HEK293T (cell line): ENCODE measurements at regions not wholly inside any gene's neighbourhood (a gene's known extent, or its start where the extent isn't known, plus 50 kb on each side); places are given as distances from the start of the nearest gene placed in this dataset.

Experiments used
- CTCF ChIA-PET: fragments of 350-600 bp; formaldehyde crosslinking; extraction: SDS; loops from one replicate; lab custom pipeline; 2021; ENCODE audit warnings: antibody characterized with exemption, inconsistent platforms; lab: Yijun Ruan, JAX
- POLR2A ChIA-PET: fragments of 350-600 bp; formaldehyde crosslinking; extraction: SDS; loops from one replicate; lab custom pipeline; 2020; ENCODE audit warnings: antibody characterized with exemption, inconsistent platforms; lab: Yijun Ruan, JAX
- DNase-seq: peaks from one replicate; pipeline ENCODE4 v3.0.0; 2012; ENCODE audit warnings: mixed read lengths; ENCODE audit errors: extremely low spot score
- ARNT ChIP-seq: fragments of 450-650 bp; IDR thresholded peaks from 2 replicates; pipeline ENCODE4 v1.6.1; 2017; ENCODE audit warnings: mild to moderate bottlenecking
- BHLHE40 ChIP-seq: fragments of 450-650 bp; IDR thresholded peaks from 2 replicates; pipeline ENCODE4 v1.6.1; 2016; ENCODE audit warnings: mild to moderate bottlenecking, moderate library complexity, borderline replicate concordance
- CTBP1 ChIP-seq: fragments of 450-650 bp; IDR thresholded peaks from 2 replicates; pipeline ENCODE4 v1.6.1; 2016; ENCODE audit warnings: borderline replicate concordance
- ELF4 ChIP-seq: fragments of 450-650 bp; IDR thresholded peaks from 2 replicates; pipeline ENCODE4 v1.6.1; 2017; ENCODE audit warnings: antibody characterized with exemption
- FOXA1 ChIP-seq: fragments of 450-650 bp; IDR thresholded peaks from 2 replicates; pipeline ENCODE4 v1.6.1; 2016; ENCODE audit warnings: mild to moderate bottlenecking
- FOXK2 ChIP-seq: fragments of 450-650 bp; IDR thresholded peaks from 2 replicates; pipeline ENCODE4 v1.6.1; 2016; ENCODE audit warnings: mild to moderate bottlenecking
- FOXM1 ChIP-seq: fragments of 450-650 bp; IDR thresholded peaks from 2 replicates; pipeline ENCODE4 v1.6.1; 2017; ENCODE audit warnings: mild to moderate bottlenecking, borderline replicate concordance
- HDGF ChIP-seq: fragments of 450-650 bp; IDR thresholded peaks from 2 replicates; pipeline ENCODE4 v1.6.1; 2017; ENCODE audit warnings: antibody characterized with exemption, borderline replicate concordance
- L3MBTL2 ChIP-seq: fragments of 450-650 bp; conservative IDR thresholded peaks from 2 replicates; pipeline ENCODE4 v1.6.1; 2016; ENCODE audit warnings: mild to moderate bottlenecking
- LEF1 ChIP-seq: fragments of 450-650 bp; IDR thresholded peaks from 2 replicates; pipeline ENCODE4 v1.6.1; 2017; ENCODE audit warnings: mild to moderate bottlenecking, borderline replicate concordance
- NFRKB ChIP-seq: fragments of 450-650 bp; IDR thresholded peaks from 2 replicates; pipeline ENCODE4 v1.6.1; 2016; ENCODE audit warnings: mild to moderate bottlenecking, moderate library complexity
- SP1 ChIP-seq: fragments of 450-650 bp; IDR thresholded peaks from 2 replicates; pipeline ENCODE4 v1.6.1; 2017
- SUZ12 ChIP-seq: fragments of 450-650 bp; IDR thresholded peaks from 2 replicates; pipeline ENCODE4 v1.6.1; 2016; ENCODE audit warnings: mild to moderate bottlenecking
- TARDBP ChIP-seq: fragments of 450-650 bp; IDR thresholded peaks from 2 replicates; pipeline ENCODE4 v1.6.1; 2016
- ZNF384 ChIP-seq: fragments of 450-650 bp; IDR thresholded peaks from 2 replicates; pipeline ENCODE4 v1.6.1; 2016
- TF ChIP-seq, protein P1 (sequence below): fragments of 450-650 bp; IDR thresholded peaks from 2 replicates; pipeline ENCODE4 v1.6.1; 2016

DNA sequence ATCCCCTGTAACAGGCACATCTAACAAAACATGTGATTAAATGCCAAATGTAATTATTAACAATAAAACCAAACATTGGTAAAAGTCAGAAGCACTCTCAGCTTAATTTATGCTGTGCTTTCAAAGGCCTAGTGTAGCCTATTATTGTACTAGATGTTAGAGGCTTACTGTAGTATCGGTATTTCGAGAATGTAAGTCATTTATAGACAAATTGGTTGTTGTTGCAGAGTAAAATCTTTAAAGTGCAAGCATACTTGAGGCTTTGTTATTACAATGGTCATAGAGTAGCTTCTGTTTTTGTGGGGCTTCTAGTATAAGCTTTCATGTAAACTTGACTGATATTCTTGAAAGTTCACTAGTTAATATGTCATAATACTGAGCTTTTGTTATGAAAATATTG, 965.8 kb downstream of the PLA2G4A start:
- DNase-seq, result no peak
- CTCF ChIA-PET, result no interaction called here
- POLR2A ChIA-PET, result no interaction called here
- TF ChIP-seq TARDBP, result no peak
- TF ChIP-seq, protein P1, sequence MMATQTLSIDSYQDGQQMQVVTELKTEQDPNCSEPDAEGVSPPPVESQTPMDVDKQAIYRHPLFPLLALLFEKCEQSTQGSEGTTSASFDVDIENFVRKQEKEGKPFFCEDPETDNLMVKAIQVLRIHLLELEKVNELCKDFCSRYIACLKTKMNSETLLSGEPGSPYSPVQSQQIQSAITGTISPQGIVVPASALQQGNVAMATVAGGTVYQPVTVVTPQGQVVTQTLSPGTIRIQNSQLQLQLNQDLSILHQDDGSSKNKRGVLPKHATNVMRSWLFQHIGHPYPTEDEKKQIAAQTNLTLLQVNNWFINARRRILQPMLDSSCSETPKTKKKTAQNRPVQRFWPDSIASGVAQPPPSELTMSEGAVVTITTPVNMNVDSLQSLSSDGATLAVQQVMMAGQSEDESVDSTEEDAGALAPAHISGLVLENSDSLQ, result no peak
- no peak for TF ChIP-seq LEF1
- no peak for TF ChIP-seq NFRKB
- TF ChIP-seq ELF4, result no peak
- no peak for TF ChIP-seq CTBP1
- TF ChIP-seq SUZ12, result no peak
- no peak for TF ChIP-seq FOXA1
- no peak for TF ChIP-seq HDGF
- TF ChIP-seq FOXM1, result no peak
- no peak for TF ChIP-seq ZNF384
- no peak for TF ChIP-seq SP1
- no peak for TF ChIP-seq ARNT
- no peak for TF ChIP-seq L3MBTL2
- no peak for TF ChIP-seq BHLHE40
- no peak for TF ChIP-seq FOXK2

DNA sequence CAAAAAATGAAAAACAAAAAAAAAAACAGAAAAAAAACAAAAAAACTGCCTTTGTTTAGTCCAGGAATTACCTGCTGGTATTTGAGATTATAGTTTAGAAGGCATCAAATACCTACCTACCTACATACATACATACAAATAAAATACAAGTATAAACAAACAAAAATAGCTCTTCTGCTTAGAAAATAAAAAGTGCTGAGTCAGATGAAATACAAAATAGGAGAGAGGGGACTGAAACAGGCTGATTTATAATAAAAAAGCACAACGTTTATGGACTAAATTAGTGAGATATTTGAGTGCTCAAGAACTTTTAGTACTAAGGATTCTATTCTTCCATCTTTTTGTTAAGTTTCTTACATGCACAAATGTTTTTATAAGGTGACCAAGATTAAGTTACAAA, 980.8 kb downstream of the PLA2G4A start:
- POLR2A ChIA-PET, result no interaction called here
- TF ChIP-seq LEF1, result no peak
- TF ChIP-seq CTBP1, result no peak
- TF ChIP-seq ARNT, result no peak
- CTCF ChIA-PET, result no interaction called here
- no peak for DNase-seq

DNA sequence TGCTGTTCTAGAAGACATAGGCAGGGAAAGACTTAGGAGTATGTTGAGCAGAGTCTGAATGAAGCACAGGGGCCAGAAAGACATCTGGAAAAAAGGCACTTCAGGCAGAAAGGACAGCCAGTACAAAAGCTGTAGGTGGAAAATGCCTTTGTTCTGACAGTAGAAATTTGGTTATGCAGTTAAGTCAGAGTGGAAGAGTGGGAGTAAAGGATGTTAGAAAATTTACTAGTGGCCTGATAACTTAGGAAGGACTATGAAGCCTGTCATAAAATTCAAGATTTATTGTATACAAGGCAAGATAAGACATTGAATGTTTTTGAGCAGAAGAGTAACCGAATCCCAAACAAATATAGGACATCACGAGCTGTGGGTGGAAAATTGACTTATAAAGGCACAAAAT, 987.9 kb downstream of the PLA2G4A start:
- ChIA-PET CTCF (no interaction called here), POLR2A (no interaction called here)
- TF ChIP-seq LEF1 (no peak), SUZ12 (no peak), FOXM1 (no peak), NFRKB (no peak), SP1 (no peak), CTBP1 (no peak), FOXA1 (no peak), ELF4 (no peak), FOXK2 (no peak), ZNF384 (no peak), TARDBP (no peak), ARNT (no peak), HDGF (no peak), L3MBTL2 (no peak), BHLHE40 (no peak)
- TF ChIP-seq, protein P1, result no peak
- DNase-seq, result no peak

DNA sequence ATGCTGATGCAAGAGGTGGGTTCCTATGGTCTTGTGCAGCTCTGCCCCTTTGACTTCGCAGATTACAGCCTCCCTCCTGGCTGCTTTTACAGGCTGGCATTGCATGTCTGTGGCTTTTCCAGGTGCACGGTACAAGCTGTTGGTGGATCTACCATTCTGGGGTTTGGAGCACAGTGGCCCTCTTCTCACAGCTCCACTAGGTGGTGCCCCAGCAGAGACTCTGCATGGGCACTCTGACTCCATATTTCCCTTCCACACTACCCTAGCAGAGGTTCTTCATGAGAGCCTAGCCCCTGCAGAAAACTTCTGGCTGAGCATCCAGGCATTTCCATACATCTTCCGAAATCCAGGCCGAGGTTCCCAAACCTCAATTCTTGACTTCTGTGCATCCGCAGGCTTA, 989.0 kb downstream of the PLA2G4A start:
- ChIA-PET CTCF (no interaction called here), POLR2A (no interaction called here)
- DNase-seq, result no peak
- TF ChIP-seq BHLHE40 (no peak), SP1 (no peak), FOXK2 (no peak), HDGF (no peak), ARNT (no peak), LEF1 (no peak), L3MBTL2 (no peak), FOXA1 (no peak), CTBP1 (no peak), ZNF384 (no peak), NFRKB (no peak), ELF4 (no peak), TARDBP (no peak), FOXM1 (no peak), SUZ12 (no peak)
- TF ChIP-seq, protein P1, result no peak

DNA sequence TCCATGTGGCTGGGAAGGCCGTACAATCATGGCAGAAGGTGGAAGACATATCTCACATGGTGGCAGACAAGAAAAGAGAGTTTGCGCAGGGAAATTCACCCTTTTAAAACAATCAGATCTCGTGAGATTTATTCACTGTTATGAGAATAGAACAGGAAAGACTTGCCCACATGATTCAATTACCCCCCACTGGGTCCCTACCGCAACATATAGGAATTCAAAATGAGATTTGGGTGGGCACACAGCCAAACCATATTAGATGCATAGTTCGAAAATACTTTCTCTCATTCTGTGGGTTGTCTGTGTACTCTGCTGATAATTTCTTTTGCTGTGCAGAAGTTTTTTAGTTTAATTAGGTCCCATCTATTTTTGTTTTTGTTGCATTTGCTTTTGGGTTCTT, 990.3 kb downstream of the PLA2G4A start:
- ChIA-PET CTCF (no interaction called here), POLR2A (no interaction called here)
- no peak for DNase-seq
- no peak for TF ChIP-seq ELF4
- TF ChIP-seq L3MBTL2, result no peak
- TF ChIP-seq BHLHE40, result no peak
- TF ChIP-seq SP1, result no peak
- no peak for TF ChIP-seq CTBP1
- TF ChIP-seq SUZ12, result no peak
- no peak for TF ChIP-seq FOXK2
- no peak for TF ChIP-seq LEF1
- TF ChIP-seq FOXM1, result no peak
- TF ChIP-seq NFRKB, result no peak
- no peak for TF ChIP-seq FOXA1
- TF ChIP-seq TARDBP, result no peak
- TF ChIP-seq ZNF384, result no peak
- TF ChIP-seq, protein P1, result no peak

DNA sequence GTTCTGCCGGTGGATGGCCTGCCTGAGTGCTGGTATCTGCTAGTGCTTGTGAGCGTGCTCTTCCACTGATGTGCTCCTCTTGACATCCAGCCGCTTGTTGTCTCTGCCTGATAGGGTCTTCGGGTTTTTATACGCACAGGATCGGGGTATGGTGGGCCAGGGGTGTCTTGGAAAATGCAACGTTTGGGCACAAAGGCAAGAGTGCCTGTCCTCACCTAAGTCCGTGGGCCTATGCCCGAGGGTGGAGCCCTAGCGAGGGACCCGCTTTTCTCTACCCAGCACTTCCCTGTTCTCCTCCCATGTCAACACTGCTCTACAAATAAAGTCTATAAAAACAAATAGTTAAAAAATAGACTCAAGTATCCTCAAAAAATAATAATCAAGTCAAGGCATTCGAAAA, 1007.8 kb downstream of the PLA2G4A start:
- CTCF ChIA-PET, result no interaction called here
- no peak for DNase-seq
- no peak for TF ChIP-seq TARDBP
- no peak for TF ChIP-seq LEF1
- TF ChIP-seq BHLHE40, result no peak
- TF ChIP-seq SP1, result no peak
- no peak for TF ChIP-seq FOXK2
- TF ChIP-seq, protein P1, result no peak
- no peak for TF ChIP-seq NFRKB
- TF ChIP-seq L3MBTL2, result no peak
- TF ChIP-seq CTBP1, result no peak
- no peak for TF ChIP-seq FOXM1
- TF ChIP-seq FOXA1, result no peak
- TF ChIP-seq HDGF, result no peak
- no peak for TF ChIP-seq ZNF384
- no peak for TF ChIP-seq ARNT
- no peak for TF ChIP-seq SUZ12
- TF ChIP-seq ELF4, result no peak
- POLR2A ChIA-PET, result no interaction called here
